ENCODE measurements at regions not wholly inside any gene's neighbourhood (a gene's known extent, or its start where the extent isn't known, plus 50 kb on each side); places are given as distances from the start of the nearest gene placed in this dataset.

DNA sequence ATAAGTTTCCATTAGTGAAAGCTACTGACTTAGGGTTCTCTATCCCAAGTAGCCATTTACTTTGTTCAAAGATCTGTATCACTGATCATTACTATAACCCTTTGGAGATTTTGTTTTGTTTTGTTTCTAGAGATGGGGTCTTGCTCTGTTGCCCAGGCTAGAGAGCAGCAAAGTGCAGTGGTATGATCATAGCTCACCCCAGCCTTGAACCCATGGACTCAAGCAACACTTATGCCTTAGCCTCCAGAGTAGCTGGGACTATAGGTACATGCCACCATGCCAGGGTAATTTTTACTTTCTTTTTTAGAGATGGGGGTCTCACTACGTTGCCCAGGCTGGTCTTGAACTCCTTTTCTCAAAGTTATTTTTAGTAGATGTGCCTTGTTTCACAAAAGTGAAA, 154.7 kb downstream of the KCNJ2 start:
- TF ChIP-seq GATA2 (IDR thresholded peaks at IDR 0.05; ENCODE audit: insufficient read depth, insufficient read length, low read depth, low read length) (no peak), MAX (IDR thresholded peaks at IDR 0.05; ENCODE audit: insufficient read depth, insufficient read length) (no peak), CTCF (IDR thresholded peaks at IDR 0.05; ENCODE audit: extremely low read depth in 1 of 2, insufficient read depth in 1 of 2, low read depth in 1 of 2, low read length in 2 of 2) (no peak), JUN (IDR thresholded peaks at IDR 0.05; ENCODE audit: borderline replicate concordance, insufficient read depth, insufficient read length, low read depth) (no peak), POLR2A (IDR thresholded peaks at IDR 0.05; ENCODE audit: low read depth, low read length) (no peak), FOS (IDR thresholded peaks at IDR 0.05; ENCODE audit: borderline replicate concordance, insufficient read depth, low read length) (no peak), POLR2AphosphoS5 (IDR thresholded peaks at IDR 0.05; ENCODE audit: insufficient read depth, low read depth, low read length) (no peak), EZH2 (IDR thresholded peaks at IDR 0.05; ENCODE audit: borderline replicate concordance, low read depth, low read length, severe bottlenecking) (no peak), MYC (IDR thresholded peaks at IDR 0.05; ENCODE audit: low read depth, low read length) (no peak)

More for the DNA sequence above, 154.7 kb downstream of the KCNJ2 start:
- no peak overlapping the region for H3K9ac ChIP-seq (replicated peaks; ENCODE audit: extremely low read depth, insufficient read depth, low read length)
- H3K27ac ChIP-seq (ENCODE audit: insufficient read depth, low read depth, low read length), result no peak overlapping the region
- H3K4me2 ChIP-seq (ENCODE audit: insufficient read depth, low read length), result no peak overlapping the region
- H2AFZ ChIP-seq (ENCODE audit: low read depth, low read length), result no peak overlapping the region
- intact Hi-C loops (cut with micrococcal nuclease) (no loop called here), dilution Hi-C loops (cut with MboI; ENCODE audit: extremely low pct_ligation_motif_present, low sequenced_read_pairs) (no loop called here)
- no peaks in the 10 kb centered on the region for H3K9me1 ChIP-seq (replicated peaks; ENCODE audit: control insufficient read depth, extremely low read depth, insufficient read depth, low read length)
- H3K36me3 ChIP-seq (ENCODE audit: control insufficient read depth in 2 of 2, extremely low read depth in 1 of 2, insufficient read depth in 2 of 2, low read length in 2 of 2), result no peaks in the 10 kb centered on the region
- CTCF ChIA-PET, result interaction anchor here (1.0 kb wide), 1 partner anchor 25 kb away, joined by 3 read pairs; no protein-coding TSS in a partner anchor
- H3K4me1 ChIP-seq (ENCODE audit: control insufficient read depth, extremely low read depth, insufficient read depth, low read length), result no peaks in the 10 kb centered on the region
- H3K27me3 ChIP-seq (ENCODE audit: control insufficient read depth in 2 of 2, insufficient read depth in 2 of 2, low read length in 2 of 2), result no peaks in the 10 kb centered on the region
- H4K20me1 ChIP-seq (replicated peaks; ENCODE audit: control insufficient read depth, extremely low read depth, insufficient read depth, low read length), result no peaks in the 10 kb centered on the region
- DNase-seq (ENCODE audit: low read depth, low spot score), result no peak
- no peak overlapping the region for H3K4me3 ChIP-seq (replicated peaks in 1 of 3; ENCODE audit: insufficient read depth in 1 of 3, low read depth in 1 of 3, low read length in 3 of 3)
- no peaks in the 10 kb centered on the region for H3K79me2 ChIP-seq (ENCODE audit: control insufficient read depth, insufficient read depth, low read length)
- POLR2A ChIA-PET, result no interaction called here
- H3K9me3 ChIP-seq (replicated peaks; ENCODE audit: control insufficient read depth, insufficient read depth, low read length), result no peaks in the 10 kb centered on the region
- BruUV-seq (replicated peaks), result no TSS peak
- FAIRE-seq, result no peak

Data from endothelial cell of umbilical vein (primary cell).